IMR-90 (cell line): ENCODE measurements at regions not wholly inside any gene's neighbourhood (a gene's known extent, or its start where the extent isn't known, plus 50 kb on each side); places are given as distances from the start of the nearest gene placed in this dataset.

Experiments
- CEBPB ChIP-seq: IDR thresholded peaks from 2 replicates; pipeline ENCODE4 v1.6.1; 2012; ENCODE audit warnings: low read depth, low read length, improper control_type of control experiment
- CHD1 ChIP-seq: IDR thresholded peaks from 2 replicates; pipeline ENCODE4 v1.6.1; 2012; ENCODE audit warnings: low read depth, low read length, improper control_type of control experiment
- CTCF ChIP-seq: conservative IDR thresholded peaks from 2 replicates; pipeline ENCODE4 v1.5.1; 2012; ENCODE audit warnings: mild to moderate bottlenecking, low read depth, low read length, improper control_type of control experiment
- ELK1 ChIP-seq: fragments of 150-350 bp; IDR thresholded peaks from 2 replicates; pipeline ENCODE4 v1.6.1; 2016; ENCODE audit warnings: low read depth, mild to moderate bottlenecking, low read length, moderate library complexity, borderline replicate concordance
- FOS ChIP-seq: fragments of 150-350 bp; IDR thresholded peaks from 2 replicates; pipeline ENCODE4 v1.6.1; 2016; ENCODE audit warnings: low read depth, low read length
- MAZ ChIP-seq: IDR thresholded peaks from 2 replicates; pipeline ENCODE4 v1.6.1; 2012; ENCODE audit warnings: low read depth, mild to moderate bottlenecking, low read length, improper control_type of control experiment, moderate library complexity, borderline replicate concordance
- MXI1 ChIP-seq: IDR thresholded peaks from 2 replicates; pipeline ENCODE4 v1.6.1; 2012; ENCODE audit warnings: low read depth, mild to moderate bottlenecking, low read length, moderate library complexity, borderline replicate concordance
- NFE2L2 ChIP-seq: fragments of 150-350 bp; IDR thresholded peaks from 2 replicates; pipeline ENCODE4 v1.6.1; 2016; ENCODE audit warnings: low read depth, mild to moderate bottlenecking, low read length
- POLR2A ChIP-seq: IDR thresholded peaks from 2 replicates; pipeline ENCODE4 v1.6.1; 2012; ENCODE audit warnings: mild to moderate bottlenecking, low read depth, low read length
- RAD21 ChIP-seq: IDR thresholded peaks from 2 replicates; pipeline ENCODE4 v1.6.1; 2012; ENCODE audit warnings: low read length, improper control_type of control experiment
- RCOR1 ChIP-seq: IDR thresholded peaks from 2 replicates; pipeline ENCODE4 v1.6.1; 2012; ENCODE audit warnings: mild to moderate bottlenecking, low read length, improper control_type of control experiment; ENCODE audit not compliant: insufficient replicate concordance
- RFX5 ChIP-seq: IDR thresholded peaks from 2 replicates; pipeline ENCODE4 v1.8.0; 2012; ENCODE audit warnings: low read depth, mild to moderate bottlenecking, low read length, moderate library complexity
- SMC3 ChIP-seq: fragments of 150-350 bp; IDR thresholded peaks from 2 replicates; pipeline ENCODE4 v1.6.1; 2016; ENCODE audit warnings: low read depth, mild to moderate bottlenecking, antibody characterized with exemption, low read length, moderate library complexity
- USF2 ChIP-seq: fragments of 150-350 bp; IDR thresholded peaks from 2 replicates; pipeline ENCODE4 v1.6.1; 2017; ENCODE audit warnings: mild to moderate bottlenecking, antibody characterized with exemption, low read length, low read depth

- no peak for TF ChIP-seq CTCF
- TF ChIP-seq CEBPB, result no peak
- no peak for TF ChIP-seq ELK1
- TF ChIP-seq POLR2A, result no peak
- TF ChIP-seq RAD21, result no peak
- TF ChIP-seq CHD1, result no peak
- TF ChIP-seq RCOR1, result no peak
- no peak for TF ChIP-seq RFX5
- TF ChIP-seq MAZ, result no peak
- TF ChIP-seq USF2, result no peak
- no peak for TF ChIP-seq FOS
- TF ChIP-seq MXI1, result no peak
- TF ChIP-seq NFE2L2, result no peak
- TF ChIP-seq SMC3, result no peak
Observed at GRCh38 chr15:27685644-27686043, 413.5 kb downstream of the OCA2 start.
